ENCODE measurements at regions not wholly inside any gene's neighbourhood (a gene's known extent, or its start where the extent isn't known, plus 50 kb on each side); places are given as distances from the start of the nearest gene placed in this dataset.

DNA sequence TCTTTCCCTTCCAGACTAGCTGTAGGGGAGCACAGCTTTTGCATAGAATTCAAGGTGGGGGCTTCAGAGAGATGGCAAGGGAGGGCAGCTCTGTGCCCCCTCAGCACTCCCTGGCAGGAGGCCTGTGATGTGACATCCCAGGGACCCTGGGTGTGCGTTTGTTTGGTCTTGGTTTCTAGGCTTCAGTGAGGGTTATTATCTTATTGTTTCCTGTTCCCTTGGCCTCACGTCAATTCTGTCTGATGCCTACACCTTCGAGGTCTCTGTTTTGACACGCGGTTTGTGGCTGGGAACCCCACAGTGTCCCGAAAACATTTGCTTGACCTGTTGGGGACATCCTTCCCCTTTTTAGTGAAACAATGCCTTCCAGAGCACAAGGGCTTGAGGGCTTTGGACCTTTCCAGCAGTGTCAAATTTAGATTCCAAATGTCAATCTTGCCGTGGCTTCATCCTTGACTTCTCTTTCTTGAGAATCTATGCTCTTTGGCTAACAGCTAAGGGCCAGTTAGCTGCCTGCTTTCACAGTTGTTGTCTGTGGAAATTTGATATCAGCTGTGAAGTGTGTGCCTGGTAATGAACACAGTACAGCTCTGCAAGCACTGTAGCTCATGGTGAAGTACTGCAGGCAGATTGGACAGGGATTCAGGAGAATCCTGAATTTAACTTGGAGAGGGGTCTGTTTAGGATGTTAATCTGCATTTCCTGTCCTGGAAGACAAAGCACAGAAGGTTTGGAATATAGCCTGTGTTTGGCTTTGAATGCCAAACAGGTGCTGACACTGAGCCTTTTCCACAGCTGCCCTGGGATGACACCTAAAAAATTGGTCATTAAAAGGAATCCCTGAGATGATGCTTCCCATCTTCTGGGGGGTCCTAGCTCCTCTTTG lies 108.2 kb upstream of the CXCR4 start:
- POLR2A ChIA-PET (ENCODE audit: unreplicated experiment), result interaction anchor here (0.6 kb wide), 1 partner anchor 11 kb away, joined by 9 read pairs; no protein-coding TSS in a partner anchor
- no peaks in the 10 kb centered on the region for H3K36me3 ChIP-seq (ENCODE audit: low read depth)
- intact Hi-C loops (cut with micrococcal nuclease; ENCODE audit: unreplicated experiment), result no loop called here
- H3K4me2 ChIP-seq, result no peak overlapping the region
- DNase-seq, result no peak
- no peaks in the 10 kb centered on the region for H3K9me2 ChIP-seq (ENCODE audit: insufficient read depth)
- no peaks in the 10 kb centered on the region for H4K20me1 ChIP-seq (ENCODE audit: insufficient read depth)
- H2AFZ ChIP-seq, result no peak overlapping the region
- H3K4me3 ChIP-seq, result no peak overlapping the region
- H3K4me1 ChIP-seq (replicated peaks; ENCODE audit: insufficient read depth), result no peaks in the 10 kb centered on the region
- no peaks in the 10 kb centered on the region for H3F3A ChIP-seq (ENCODE audit: insufficient read depth, low read depth)
- TF ChIP-seq CTCF (conservative IDR thresholded peaks at IDR 0.05) (no peak), EZH2 (IDR thresholded peaks at IDR 0.05; ENCODE audit: low read depth) (no peak)
- no peaks in the 10 kb centered on the region for H3K27me3 ChIP-seq (ENCODE audit: insufficient read depth, low read depth)
- H3K9me3 ChIP-seq (ENCODE audit: insufficient read depth, low read depth), result no peaks in the 10 kb centered on the region
- no TSS peak for BruUV-seq (replicated peaks)
- H3K79me2 ChIP-seq (ENCODE audit: low read depth), result no peaks in the 10 kb centered on the region
- no peak overlapping the region for H3K27ac ChIP-seq
- CTCF ChIA-PET, result no interaction called here

DNA sequence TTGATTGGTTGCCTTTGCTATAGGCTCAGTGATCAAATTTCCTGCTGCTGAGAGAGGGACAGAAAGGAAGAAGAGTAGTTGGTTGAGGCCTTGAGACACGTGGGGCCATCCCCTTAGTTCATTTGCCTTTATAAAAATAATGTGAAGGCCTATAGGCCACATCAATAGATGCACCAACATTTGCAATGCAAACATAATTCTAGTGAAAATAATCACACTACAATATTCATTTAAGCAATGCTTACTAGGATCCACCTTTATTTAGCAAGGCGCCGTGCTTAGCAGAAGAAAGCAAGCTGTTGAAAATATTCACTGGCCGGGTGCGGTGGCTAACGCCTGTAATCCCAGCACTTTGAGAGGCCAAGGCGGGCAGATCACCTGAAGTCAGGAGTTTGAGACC lies 105.3 kb upstream of the CXCR4 start:
- ChIA-PET POLR2A (ENCODE audit: unreplicated experiment) (no interaction called here), CTCF (no interaction called here)
- Histone ChIP-seq H4K20me1 (ENCODE audit: insufficient read depth) (no peaks in the 10 kb centered on the region), H2AFZ (no peak overlapping the region), H3K4me3 (no peak overlapping the region), H3K4me1 (replicated peaks; ENCODE audit: insufficient read depth) (no peaks in the 10 kb centered on the region), H3K27me3 (ENCODE audit: insufficient read depth, low read depth) (no peaks in the 10 kb centered on the region), H3K4me2 (no peak overlapping the region), H3K9me2 (ENCODE audit: insufficient read depth) (peaks cover 3% of the 10 kb centered on the region; the same call in 1 of the 2 replicates), H3K79me2 (ENCODE audit: low read depth) (no peaks in the 10 kb centered on the region), H3K9me3 (ENCODE audit: insufficient read depth, low read depth) (no peaks in the 10 kb centered on the region), H3K27ac (no peak overlapping the region), H3K36me3 (ENCODE audit: low read depth) (no peaks in the 10 kb centered on the region), H3F3A (ENCODE audit: insufficient read depth, low read depth) (no peaks in the 10 kb centered on the region)
- DNase-seq, result no peak
- intact Hi-C loops (cut with micrococcal nuclease; ENCODE audit: unreplicated experiment), result no loop called here
- no TSS peak for BruUV-seq (replicated peaks)
- TF ChIP-seq EZH2 (IDR thresholded peaks at IDR 0.05; ENCODE audit: low read depth), result no peak
- TF ChIP-seq CTCF (conservative IDR thresholded peaks at IDR 0.05), result no peak

DNA sequence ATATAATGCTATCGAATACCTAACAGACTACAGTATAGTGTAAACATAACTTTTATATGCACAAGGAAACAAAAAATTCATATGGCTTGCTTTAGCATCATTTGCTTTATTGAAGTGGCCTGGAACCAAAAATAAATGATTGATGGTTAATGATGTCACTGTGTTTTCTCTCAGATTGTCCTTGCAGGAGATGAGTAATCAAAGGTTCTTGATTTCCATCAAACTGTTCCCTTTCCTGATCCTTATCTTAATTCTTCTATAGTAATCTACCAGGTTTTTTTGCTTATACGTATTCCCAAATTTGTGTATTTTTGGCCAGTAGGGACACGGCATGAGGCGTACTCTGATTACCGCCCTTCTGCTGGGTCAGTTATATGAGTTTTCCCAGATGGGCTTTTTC lies 104.9 kb upstream of the CXCR4 start:
- Histone ChIP-seq H3K36me3 (ENCODE audit: low read depth) (no peaks in the 10 kb centered on the region), H3K9me2 (ENCODE audit: insufficient read depth) (peaks cover 3% of the 10 kb centered on the region; the same call in 1 of the 2 replicates), H3F3A (ENCODE audit: insufficient read depth, low read depth) (no peaks in the 10 kb centered on the region), H4K20me1 (ENCODE audit: insufficient read depth) (no peaks in the 10 kb centered on the region), H3K9me3 (ENCODE audit: insufficient read depth, low read depth) (no peaks in the 10 kb centered on the region), H3K27me3 (ENCODE audit: insufficient read depth, low read depth) (no peaks in the 10 kb centered on the region), H3K4me2 (no peak overlapping the region), H3K79me2 (ENCODE audit: low read depth) (no peaks in the 10 kb centered on the region), H2AFZ (no peak overlapping the region), H3K4me1 (replicated peaks; ENCODE audit: insufficient read depth) (no peaks in the 10 kb centered on the region), H3K27ac (no peak overlapping the region), H3K4me3 (no peak overlapping the region)
- no peak for DNase-seq
- ChIA-PET CTCF (no interaction called here), POLR2A (ENCODE audit: unreplicated experiment) (no interaction called here)
- intact Hi-C loops (cut with micrococcal nuclease; ENCODE audit: unreplicated experiment), result no loop called here
- BruUV-seq (replicated peaks), result no TSS peak
- TF ChIP-seq CTCF (conservative IDR thresholded peaks at IDR 0.05), result no peak
- TF ChIP-seq EZH2 (IDR thresholded peaks at IDR 0.05; ENCODE audit: low read depth), result no peak
